ENCODE measurements at regions not wholly inside any gene's neighbourhood (a gene's known extent, or its start where the extent isn't known, plus 50 kb on each side); places are given as distances from the start of the nearest gene placed in this dataset.

DNA sequence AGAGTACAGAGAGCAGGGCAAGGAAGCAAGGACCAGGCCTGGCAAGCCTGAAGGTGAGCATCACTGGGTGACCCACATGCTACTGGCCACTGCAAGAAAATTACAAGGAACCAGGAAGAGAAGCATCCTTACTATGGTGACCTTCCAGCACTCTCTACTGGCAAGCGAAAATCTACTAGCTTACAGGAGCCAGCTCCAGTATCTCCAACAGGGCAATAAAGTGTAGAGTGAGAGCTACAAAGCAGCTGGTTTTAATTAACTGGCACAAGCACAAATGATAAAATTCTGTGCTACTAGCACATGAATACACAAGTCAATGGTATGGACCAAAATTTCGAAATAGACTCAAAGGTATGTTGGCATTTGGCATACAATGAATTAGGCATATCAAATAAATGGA lies 113.3 kb upstream of the CAST start:
- TF ChIP-seq, protein P1, sequence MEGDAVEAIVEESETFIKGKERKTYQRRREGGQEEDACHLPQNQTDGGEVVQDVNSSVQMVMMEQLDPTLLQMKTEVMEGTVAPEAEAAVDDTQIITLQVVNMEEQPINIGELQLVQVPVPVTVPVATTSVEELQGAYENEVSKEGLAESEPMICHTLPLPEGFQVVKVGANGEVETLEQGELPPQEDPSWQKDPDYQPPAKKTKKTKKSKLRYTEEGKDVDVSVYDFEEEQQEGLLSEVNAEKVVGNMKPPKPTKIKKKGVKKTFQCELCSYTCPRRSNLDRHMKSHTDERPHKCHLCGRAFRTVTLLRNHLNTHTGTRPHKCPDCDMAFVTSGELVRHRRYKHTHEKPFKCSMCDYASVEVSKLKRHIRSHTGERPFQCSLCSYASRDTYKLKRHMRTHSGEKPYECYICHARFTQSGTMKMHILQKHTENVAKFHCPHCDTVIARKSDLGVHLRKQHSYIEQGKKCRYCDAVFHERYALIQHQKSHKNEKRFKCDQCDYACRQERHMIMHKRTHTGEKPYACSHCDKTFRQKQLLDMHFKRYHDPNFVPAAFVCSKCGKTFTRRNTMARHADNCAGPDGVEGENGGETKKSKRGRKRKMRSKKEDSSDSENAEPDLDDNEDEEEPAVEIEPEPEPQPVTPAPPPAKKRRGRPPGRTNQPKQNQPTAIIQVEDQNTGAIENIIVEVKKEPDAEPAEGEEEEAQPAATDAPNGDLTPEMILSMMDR (conservative IDR thresholded peaks at IDR 0.05) = no peak
- TF ChIP-seq EZH2 (IDR thresholded peaks at IDR 0.05; ENCODE audit: low read depth) = no peak

Measured in PC-9 (cell line).